BJ (cell line): ENCODE measurements at regions not wholly inside any gene's neighbourhood (a gene's known extent, or its start where the extent isn't known, plus 50 kb on each side); places are given as distances from the start of the nearest gene placed in this dataset.
"Not testable (repeated sequence)": the region's sequence is repeated elsewhere in the genome, so short reads cannot be mapped to it uniquely, and the experiment has no call there.

Source experiments
- CTCF ChIA-PET: fragments of 350-600 bp; formaldehyde crosslinking; extraction: SDS; loops from one replicate; lab custom pipeline; 2021; ENCODE audit warnings: antibody characterized with exemption, inconsistent platforms; lab: Yijun Ruan, JAX
- POLR2A ChIA-PET: fragments of 300-600 bp; sonication (Branson Sonifier 250); formaldehyde crosslinking; extraction: SDS; loops from one replicate; lab custom pipeline; 2021; ENCODE audit warnings: antibody characterized with exemption; lab: Charles Lee
- DNase-seq: peaks from one replicate; pipeline ENCODE4 v3.0.0-alpha.2; 2011; ENCODE audit warnings: low read depth
- H3K27me3 ChIP-seq: 2 replicates; pipeline ENCODE4 v1.6.0; 2011; ENCODE audit warnings: low read length; ENCODE audit not compliant: control insufficient read depth, insufficient read depth
- H3K36me3 ChIP-seq: 2 replicates; pipeline ENCODE4 v1.5.1; 2011; ENCODE audit warnings: low read length; ENCODE audit not compliant: control insufficient read depth, insufficient read depth
- H3K4me3 ChIP-seq: 2 replicates; pipeline ENCODE4 v1.5.1; 2011; ENCODE audit warnings: low read depth, mild to moderate bottlenecking, control low read depth, low read length
- TF ChIP-seq, protein P1 (sequence below): IDR thresholded peaks from 2 replicates; pipeline ENCODE4 v1.5.1; 2011; ENCODE audit warnings: low read depth, mild to moderate bottlenecking, control low read depth, inconsistent platforms, low read length, moderate library complexity; ENCODE audit not compliant: insufficient read depth

DNA sequence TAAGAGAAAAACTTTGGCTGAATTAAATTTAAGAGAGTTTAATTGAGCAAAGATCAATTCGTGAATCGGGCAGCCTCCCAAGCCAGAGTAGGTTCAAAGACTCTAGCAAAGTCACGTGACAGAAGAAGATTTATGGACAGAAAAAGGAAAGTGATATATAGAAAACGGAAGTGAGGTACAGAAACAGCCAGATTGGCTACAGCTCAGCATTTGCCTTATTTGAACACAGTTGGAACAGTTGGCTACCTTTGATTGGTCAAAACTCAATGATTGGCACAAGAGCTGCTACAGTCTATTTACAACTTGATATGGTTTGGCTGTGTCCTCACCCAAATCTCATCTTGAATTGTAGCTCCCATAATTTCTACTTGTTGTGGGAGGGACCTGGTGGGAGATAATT is 102.6 kb downstream of the PLG start:
- POLR2A ChIA-PET, result no interaction called here

DNA sequence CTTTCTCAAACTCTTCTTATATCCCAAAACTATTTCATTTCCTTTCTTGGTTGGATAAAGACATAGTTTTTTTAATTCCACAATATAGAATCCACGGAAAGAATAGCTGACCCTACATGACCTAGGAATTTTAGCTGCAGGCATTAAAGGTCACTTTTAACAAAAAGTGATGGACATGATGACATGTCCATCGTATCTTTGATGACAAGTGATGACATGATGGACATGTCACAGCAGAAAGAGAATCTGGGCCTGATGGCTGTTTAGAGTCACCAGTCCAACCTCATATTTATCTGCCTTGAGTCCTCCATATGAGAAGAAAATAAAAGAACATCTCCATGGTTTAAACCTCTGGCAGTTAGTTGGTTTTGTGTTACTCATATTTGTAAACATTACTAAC is 106.2 kb downstream of the PLG start:
- POLR2A ChIA-PET, result no interaction called here
- TF ChIP-seq, protein P1, sequence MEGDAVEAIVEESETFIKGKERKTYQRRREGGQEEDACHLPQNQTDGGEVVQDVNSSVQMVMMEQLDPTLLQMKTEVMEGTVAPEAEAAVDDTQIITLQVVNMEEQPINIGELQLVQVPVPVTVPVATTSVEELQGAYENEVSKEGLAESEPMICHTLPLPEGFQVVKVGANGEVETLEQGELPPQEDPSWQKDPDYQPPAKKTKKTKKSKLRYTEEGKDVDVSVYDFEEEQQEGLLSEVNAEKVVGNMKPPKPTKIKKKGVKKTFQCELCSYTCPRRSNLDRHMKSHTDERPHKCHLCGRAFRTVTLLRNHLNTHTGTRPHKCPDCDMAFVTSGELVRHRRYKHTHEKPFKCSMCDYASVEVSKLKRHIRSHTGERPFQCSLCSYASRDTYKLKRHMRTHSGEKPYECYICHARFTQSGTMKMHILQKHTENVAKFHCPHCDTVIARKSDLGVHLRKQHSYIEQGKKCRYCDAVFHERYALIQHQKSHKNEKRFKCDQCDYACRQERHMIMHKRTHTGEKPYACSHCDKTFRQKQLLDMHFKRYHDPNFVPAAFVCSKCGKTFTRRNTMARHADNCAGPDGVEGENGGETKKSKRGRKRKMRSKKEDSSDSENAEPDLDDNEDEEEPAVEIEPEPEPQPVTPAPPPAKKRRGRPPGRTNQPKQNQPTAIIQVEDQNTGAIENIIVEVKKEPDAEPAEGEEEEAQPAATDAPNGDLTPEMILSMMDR, result no peak
- H3K36me3 ChIP-seq, result no peaks in the 10 kb centered on the region
- no peak for DNase-seq
- H3K4me3 ChIP-seq, result no peak overlapping the region
- no peaks in the 10 kb centered on the region for H3K27me3 ChIP-seq
- CTCF ChIA-PET, result interaction anchor here (0.6 kb wide), 1 partner anchor 25 kb away, joined by 3 read pairs; no protein-coding TSS in a partner anchor

More for the DNA sequence above, 102.6 kb downstream of the PLG start:
- no peak for DNase-seq
- TF ChIP-seq, protein P1, result no peak
- CTCF ChIA-PET, result no interaction called here
- Histone ChIP-seq H3K4me3 (no peak overlapping the region), H3K27me3 (no peaks in the 10 kb centered on the region), H3K36me3 (no peaks in the 10 kb centered on the region)

DNA sequence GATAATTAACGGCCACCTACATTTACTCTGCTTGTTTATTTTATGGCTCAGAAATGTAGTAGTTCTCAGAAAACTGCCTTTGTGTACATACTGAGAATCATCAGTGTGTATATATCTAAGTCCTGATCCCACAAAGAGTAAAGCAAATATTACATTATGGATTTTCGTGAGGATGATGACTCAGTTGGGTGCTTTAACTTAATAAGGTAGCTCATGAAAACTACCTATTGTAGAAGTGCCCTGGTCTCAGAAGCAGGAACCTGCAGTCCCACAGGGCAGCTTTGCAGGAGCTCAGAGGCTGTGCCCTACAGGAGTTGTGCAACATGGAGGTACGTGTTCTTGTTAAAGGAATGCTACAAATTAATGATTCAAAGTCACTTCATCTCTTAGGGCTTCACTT is 108.2 kb downstream of the PLG start:
- Histone ChIP-seq H3K27me3 (no peaks in the 10 kb centered on the region), H3K4me3 (no peak overlapping the region), H3K36me3 (no peaks in the 10 kb centered on the region)
- TF ChIP-seq, protein P1, result no peak
- DNase-seq, result no peak
- ChIA-PET CTCF (no interaction called here), POLR2A (no interaction called here)

DNA sequence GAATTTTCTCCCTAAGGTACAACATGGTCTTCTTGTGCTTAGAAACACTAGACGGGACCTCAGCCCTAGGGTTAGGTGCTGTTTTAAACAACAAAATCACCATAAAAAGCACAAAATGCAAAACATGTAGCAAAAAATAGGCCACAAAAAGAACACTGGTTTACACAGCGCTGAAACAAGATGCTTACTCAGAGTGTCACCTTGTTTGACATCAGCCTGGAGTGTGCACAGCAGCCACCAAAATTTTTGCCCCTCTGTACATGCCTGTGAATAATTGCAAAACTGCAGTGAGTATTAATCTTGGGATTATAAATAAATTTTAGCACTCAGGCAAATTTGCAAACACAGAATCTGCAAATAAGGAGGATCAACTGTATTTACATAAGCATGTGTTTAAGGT is 110.1 kb downstream of the PLG start:
- no peaks in the 10 kb centered on the region for H3K36me3 ChIP-seq
- CTCF ChIA-PET, result no interaction called here
- H3K27me3 ChIP-seq, result no peaks in the 10 kb centered on the region

DNA sequence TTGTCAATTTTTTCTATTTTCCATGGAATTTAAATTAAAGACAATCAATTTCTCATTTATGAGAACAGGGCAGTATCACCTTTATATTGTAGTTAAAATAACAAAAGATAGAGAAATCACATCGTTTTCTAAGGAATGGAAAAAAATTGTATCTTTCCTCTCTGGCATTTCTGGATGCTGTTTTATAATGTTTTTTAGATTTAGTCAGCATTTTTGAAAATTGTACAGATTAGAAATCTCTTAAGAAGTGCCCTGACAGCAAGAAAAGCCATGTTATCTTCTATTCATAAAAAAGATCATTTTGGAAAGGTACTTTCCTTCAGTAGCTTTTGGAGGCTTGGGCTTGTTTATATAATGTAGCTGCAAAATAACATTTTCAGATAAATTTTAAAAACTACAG is 116.9 kb downstream of the PLG start:
- no peaks in the 10 kb centered on the region for H3K36me3 ChIP-seq
- ChIA-PET POLR2A (no interaction called here), CTCF (no interaction called here)
- TF ChIP-seq, protein P1, result no peak
- no peak for DNase-seq
- H3K27me3 ChIP-seq, result no peaks in the 10 kb centered on the region
- no peak overlapping the region for H3K4me3 ChIP-seq

More for the DNA sequence above, 110.1 kb downstream of the PLG start:
- no peak overlapping the region for H3K4me3 ChIP-seq
- TF ChIP-seq, protein P1, result no peak
- no peak for DNase-seq
- POLR2A ChIA-PET, result no interaction called here

DNA sequence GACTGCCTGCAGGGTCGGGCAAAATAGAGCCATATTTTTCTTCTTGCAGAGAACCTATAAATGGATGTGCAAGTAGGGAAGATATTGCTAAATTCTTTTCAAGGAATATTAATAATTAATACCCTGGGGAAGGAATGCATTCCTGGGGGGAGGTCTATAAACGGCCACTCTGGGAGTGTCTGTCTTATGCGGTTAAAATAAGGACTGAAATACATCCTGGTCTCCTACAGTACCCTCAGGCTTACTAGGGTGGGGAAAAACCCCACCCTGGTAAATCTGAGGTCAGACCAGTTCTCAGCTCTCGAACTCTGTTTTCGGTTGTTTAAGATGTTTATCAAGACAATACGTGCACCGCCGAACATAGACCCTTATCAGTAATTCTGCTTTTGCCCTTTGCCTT is 118.6 kb downstream of the PLG start:
- H3K36me3 ChIP-seq, H3K4me3 ChIP-seq, DNase-seq, POLR2A ChIA-PET, H3K27me3 ChIP-seq, CTCF ChIA-PET: not testable (repeated sequence)
